Ovary (tissue), 7 donors: ENCODE measurements at regions not wholly inside any gene's neighbourhood (a gene's known extent, or its start where the extent isn't known, plus 50 kb on each side); places are given as distances from the start of the nearest gene placed in this dataset.
"Not testable (repeated sequence)": the region's sequence is repeated elsewhere in the genome, so short reads cannot be mapped to it uniquely, and the experiment has no call there.

Source experiments
- DNase-seq, 5 donors: peaks; one replicate each; pipeline ENCODE4 v3.0.0-alpha.2; 2019 to 2020
- H3K27ac ChIP-seq, 2 donors: fragments of 200-600 bp; one replicate each; pipeline versions ENCODE4 v1.5.1 to v1.8.0; 2019 to 2022
- H3K27me3 ChIP-seq: fragments of 200-600 bp; one replicate; pipeline ENCODE4 v1.8.0; 2022
- H3K36me3 ChIP-seq: fragments of 200-600 bp; sonication (generic); one replicate; pipeline ENCODE4 v1.5.1; 2019
- H3K4me1 ChIP-seq: one replicate; pipeline ENCODE4 v1.8.1; 2013; ENCODE audit warnings: mild to moderate bottlenecking, moderate library complexity; ENCODE audit not compliant: insufficient read depth
- H3K4me3 ChIP-seq: fragments of 200-600 bp; sonication (generic); one replicate; pipeline ENCODE4 v1.5.1; 2017
- H3K9me3 ChIP-seq, 2 donors: fragments of 200-600 bp in 1 of 2; sonication (generic) in 1 of 2; one replicate each; pipeline versions ENCODE4 v1.5.1 to v1.8.1; 2013 to 2019; ENCODE audit warnings: mild to moderate bottlenecking in 1 of 2, moderate library complexity in 1 of 2
- WGBS, 3 donors: extraction: QIAGEN DNeasy Blood & Tissue Kit in 1 of 3; methylation state at CpG; one replicate each; pipeline versions ENCODE4 v1.1.5 to v1.1.7; 2013 to 2017; 5-methylcytosine and 5-hydroxymethylcytosine counted together
- intact Hi-C, 4 donors: fragments of 100-400 bp; cut with DNase I; formaldehyde crosslinking; loops; one replicate each; pipeline versions ENCODE4 v1.11.0 to v1.15.1; 2022 to 2023
- donor health status: DM: no; HTN: no; CAD: no; lungs with moderate emphysema.
- donor health status: DM: no; HTN: no; CAD: no.
- donor health status: Bipolar disorder and iron deficiency.
- donor health status: DM: no; HTN: no; CAD: no.
- donor health status: DM: yes; HTN: yes; CAD: no.

- H3K4me3 ChIP-seq, H3K27me3 ChIP-seq, intact Hi-C loops, H3K9me3 ChIP-seq, H3K27ac ChIP-seq, H3K4me1 ChIP-seq, DNase-seq, H3K36me3 ChIP-seq: not testable (repeated sequence)
- WGBS, 3 donors, result 78 to 90% (median 84%) methylated on average over 7 to 8 of the region's 8 CpGs
These were observed 89.5 kb upstream of the PRSS12 start for GRCh38 chr4:118442115-118442837.

- intact Hi-C loops, H3K9me3 ChIP-seq, H3K36me3 ChIP-seq, H3K4me3 ChIP-seq, H3K27me3 ChIP-seq, DNase-seq, H3K4me1 ChIP-seq, H3K27ac ChIP-seq: not testable (repeated sequence)
- WGBS, 3 donors, result 89 to 98% (median 96%) methylated on average over 3 of the region's 3 CpGs
These were observed 94.6 kb upstream of the PRSS12 start for GRCh38 chr4:118447397-118447796.

GRCh38 chr4:118454857-118455256 lies 102.1 kb upstream of the PRSS12 start:
- H3K4me1 ChIP-seq, intact Hi-C loops, H3K9me3 ChIP-seq, H3K27me3 ChIP-seq, H3K4me3 ChIP-seq, DNase-seq, H3K36me3 ChIP-seq, H3K27ac ChIP-seq: not testable (repeated sequence)
- WGBS, 3 donors, result 5 to 27% (median 6%) methylated on average over 1 of the region's 1 CpG

GRCh38 chr4:118461435-118461834 lies 108.6 kb upstream of the PRSS12 start:
- DNase-seq, H3K27ac ChIP-seq, H3K4me3 ChIP-seq, intact Hi-C loops, H3K36me3 ChIP-seq, H3K4me1 ChIP-seq, H3K27me3 ChIP-seq, H3K9me3 ChIP-seq: not testable (repeated sequence)
- WGBS, 3 donors, result 90 to 94% (median 93%) methylated on average over 5 of the region's 5 CpGs

GRCh38 chr4:118465831-118466230 lies 113.0 kb upstream of the PRSS12 start:
- H3K36me3 ChIP-seq, H3K4me3 ChIP-seq, DNase-seq, H3K27ac ChIP-seq, H3K4me1 ChIP-seq, intact Hi-C loops, H3K27me3 ChIP-seq, H3K9me3 ChIP-seq: not testable (repeated sequence)
- WGBS, 3 donors, result 52 to 67% (median 61%) methylated on average over 2 of the region's 2 CpGs

- 87 to 89% (median 89%) methylated on average over 3 of the region's 3 CpGs for WGBS, 3 donors
- H3K36me3 ChIP-seq, DNase-seq, H3K9me3 ChIP-seq, H3K4me3 ChIP-seq, H3K27ac ChIP-seq, H3K4me1 ChIP-seq, intact Hi-C loops, H3K27me3 ChIP-seq: not testable (repeated sequence)
These were observed 121.3 kb upstream of the PRSS12 start for GRCh38 chr4:118474001-118474626.

- H3K27me3 ChIP-seq, H3K4me3 ChIP-seq, H3K27ac ChIP-seq, H3K36me3 ChIP-seq, DNase-seq, intact Hi-C loops, H3K9me3 ChIP-seq, H3K4me1 ChIP-seq: not testable (repeated sequence)
These were observed 122.0 kb upstream of the PRSS12 start for GRCh38 chr4:118474771-118475170.

- WGBS, 3 donors, result 27 to 46% (median 28%) methylated on average over 3 of the region's 3 CpGs
- H3K4me3 ChIP-seq, H3K27me3 ChIP-seq, DNase-seq, H3K4me1 ChIP-seq, intact Hi-C loops, H3K9me3 ChIP-seq, H3K27ac ChIP-seq, H3K36me3 ChIP-seq: not testable (repeated sequence)
These were observed 123.1 kb upstream of the PRSS12 start for GRCh38 chr4:118475901-118476300.

GRCh38 chr4:118477826-118478225 lies 125.0 kb upstream of the PRSS12 start:
- intact Hi-C loops, H3K27me3 ChIP-seq, H3K36me3 ChIP-seq, H3K4me1 ChIP-seq, DNase-seq, H3K4me3 ChIP-seq, H3K9me3 ChIP-seq, H3K27ac ChIP-seq: not testable (repeated sequence)

GRCh38 chr4:118485801-118486314 lies 133.1 kb upstream of the PRSS12 start:
- H3K4me3 ChIP-seq, H3K9me3 ChIP-seq, H3K4me1 ChIP-seq, H3K27me3 ChIP-seq, DNase-seq, intact Hi-C loops, H3K36me3 ChIP-seq, H3K27ac ChIP-seq: not testable (repeated sequence)
- 10 to 19% (median 16%) methylated on average over 2 to 3 of the region's 3 CpGs for WGBS, 3 donors

GRCh38 chr4:118492963-118493362 lies 140.2 kb upstream of the PRSS12 start:
- WGBS, 3 donors, result 75 to 84% (median 77%) methylated on average over 4 of the region's 4 CpGs
- H3K27me3 ChIP-seq, DNase-seq, H3K4me1 ChIP-seq, intact Hi-C loops, H3K36me3 ChIP-seq, H3K4me3 ChIP-seq, H3K9me3 ChIP-seq, H3K27ac ChIP-seq: not testable (repeated sequence)

GRCh38 chr4:118494437-118494836 lies 141.6 kb upstream of the PRSS12 start:
- H3K36me3 ChIP-seq, H3K27me3 ChIP-seq, intact Hi-C loops, DNase-seq, H3K4me3 ChIP-seq, H3K4me1 ChIP-seq, H3K9me3 ChIP-seq, H3K27ac ChIP-seq: not testable (repeated sequence)
- 80 to 90% (median 86%) methylated on average over 6 of the region's 6 CpGs for WGBS, 3 donors
